ENCODE measurements at regions not wholly inside any gene's neighbourhood (a gene's known extent, or its start where the extent isn't known, plus 50 kb on each side); places are given as distances from the start of the nearest gene placed in this dataset.
"Not testable (repeated sequence)": the region's sequence is repeated elsewhere in the genome, so short reads cannot be mapped to it uniquely, and the experiment has no call there.

GRCh38 chr11:60592601-60593000 lies 77.4 kb downstream of the MS4A13 start:
- Histone ChIP-seq H3K27ac (ENCODE audit: low read length) (no peak overlapping the region), H3K4me3 (ENCODE audit: low read length) (no peak overlapping the region), H3K36me3 (ENCODE audit: control insufficient read depth, insufficient read depth, low read length) (no peaks in the 10 kb centered on the region), H3K27me3 (ENCODE audit: control insufficient read depth, insufficient read depth, low read length) (no peaks in the 10 kb centered on the region), H3K9me3 (ENCODE audit: control insufficient read depth, insufficient read depth, low read length) (no peaks in the 10 kb centered on the region), H3K4me1 (ENCODE audit: control insufficient read depth, insufficient read depth, low read length) (no peaks in the 10 kb centered on the region)
- no peak for DNase-seq (ENCODE audit: low read depth, low spot score)
- no CpG with 5 or more reads among the region's 4 CpGs for WGBS (ENCODE audit: insufficient coverage, insufficient read length)

- H3K9me3 ChIP-seq (ENCODE audit: control insufficient read depth, insufficient read depth, low read length), result no peaks in the 10 kb centered on the region
- no peaks in the 10 kb centered on the region for H3K27me3 ChIP-seq (ENCODE audit: control insufficient read depth, insufficient read depth, low read length)
- H3K4me3 ChIP-seq (ENCODE audit: low read length), result no peak overlapping the region
- no peak for DNase-seq (ENCODE audit: low read depth, low spot score)
- WGBS (ENCODE audit: insufficient coverage, insufficient read length), result no CpG with 5 or more reads among the region's 4 CpGs
- H3K36me3 ChIP-seq (ENCODE audit: control insufficient read depth, insufficient read depth, low read length), result no peaks in the 10 kb centered on the region
- H3K4me1 ChIP-seq (ENCODE audit: control insufficient read depth, insufficient read depth, low read length), result no peaks in the 10 kb centered on the region
- no peak overlapping the region for H3K27ac ChIP-seq (ENCODE audit: low read length)
Observed at GRCh38 chr11:60594998-60595642, 79.9 kb downstream of the MS4A13 start.

GRCh38 chr11:60607483-60607882 lies 91.9 kb upstream of the MS4A8 start:
- H3K27me3 ChIP-seq (ENCODE audit: control insufficient read depth, insufficient read depth, low read length), result no peaks in the 10 kb centered on the region
- H3K9me3 ChIP-seq (ENCODE audit: control insufficient read depth, insufficient read depth, low read length), result no peaks in the 10 kb centered on the region
- no peaks in the 10 kb centered on the region for H3K36me3 ChIP-seq (ENCODE audit: control insufficient read depth, insufficient read depth, low read length)
- DNase-seq (ENCODE audit: low read depth, low spot score), result no peak
- no peak overlapping the region for H3K27ac ChIP-seq (ENCODE audit: low read length)
- no peak overlapping the region for H3K4me3 ChIP-seq (ENCODE audit: low read length)
- no CpG with 5 or more reads among the region's 3 CpGs for WGBS (ENCODE audit: insufficient coverage, insufficient read length)
- H3K4me1 ChIP-seq (ENCODE audit: control insufficient read depth, insufficient read depth, low read length), result no peaks in the 10 kb centered on the region

- H3K27me3 ChIP-seq (ENCODE audit: control insufficient read depth, insufficient read depth, low read length), result no peaks in the 10 kb centered on the region
- no peaks in the 10 kb centered on the region for H3K36me3 ChIP-seq (ENCODE audit: control insufficient read depth, insufficient read depth, low read length)
- no peaks in the 10 kb centered on the region for H3K4me1 ChIP-seq (ENCODE audit: control insufficient read depth, insufficient read depth, low read length)
- H3K4me3 ChIP-seq (ENCODE audit: low read length), result no peak overlapping the region
- no peak overlapping the region for H3K27ac ChIP-seq (ENCODE audit: low read length)
- DNase-seq (ENCODE audit: low read depth, low spot score), result no peak
- no peaks in the 10 kb centered on the region for H3K9me3 ChIP-seq (ENCODE audit: control insufficient read depth, insufficient read depth, low read length)
- WGBS (ENCODE audit: insufficient coverage, insufficient read length), result 100% methylated on average over 1 of the region's 3 CpGs
Observed at GRCh38 chr11:60609632-60610031, 89.8 kb upstream of the MS4A8 start.

GRCh38 chr11:60610702-60611101 lies 88.7 kb upstream of the MS4A8 start:
- no peak overlapping the region for H3K4me3 ChIP-seq (ENCODE audit: low read length)
- WGBS (ENCODE audit: insufficient coverage, insufficient read length), result no CpG with 5 or more reads among the region's 1 CpG
- DNase-seq (ENCODE audit: low read depth, low spot score), result no peak
- no peak overlapping the region for H3K27ac ChIP-seq (ENCODE audit: low read length)
- no peaks in the 10 kb centered on the region for H3K27me3 ChIP-seq (ENCODE audit: control insufficient read depth, insufficient read depth, low read length)
- no peaks in the 10 kb centered on the region for H3K4me1 ChIP-seq (ENCODE audit: control insufficient read depth, insufficient read depth, low read length)
- H3K36me3 ChIP-seq (ENCODE audit: control insufficient read depth, insufficient read depth, low read length), result no peaks in the 10 kb centered on the region
- no peaks in the 10 kb centered on the region for H3K9me3 ChIP-seq (ENCODE audit: control insufficient read depth, insufficient read depth, low read length)

- Histone ChIP-seq H3K36me3 (ENCODE audit: control insufficient read depth, insufficient read depth, low read length) (no peaks in the 10 kb centered on the region), H3K4me3 (ENCODE audit: low read length) (no peak overlapping the region), H3K9me3 (ENCODE audit: control insufficient read depth, insufficient read depth, low read length) (no peaks in the 10 kb centered on the region), H3K4me1 (ENCODE audit: control insufficient read depth, insufficient read depth, low read length) (no peaks in the 10 kb centered on the region), H3K27ac (ENCODE audit: low read length) (no peak overlapping the region), H3K27me3 (ENCODE audit: control insufficient read depth, insufficient read depth, low read length) (no peaks in the 10 kb centered on the region)
- WGBS (ENCODE audit: insufficient coverage, insufficient read length), result no CpG with 5 or more reads among the region's 25 CpGs
- DNase-seq (ENCODE audit: low read depth, low spot score), result no peak
Observed at GRCh38 chr11:60615497-60615896, 83.9 kb upstream of the MS4A8 start.

- not testable (repeated sequence) for H3K27me3 ChIP-seq (ENCODE audit: control insufficient read depth, insufficient read depth, low read length); DNase-seq (ENCODE audit: low read depth, low spot score); H3K27ac ChIP-seq (ENCODE audit: low read length); H3K4me3 ChIP-seq (ENCODE audit: low read length); H3K36me3 ChIP-seq (ENCODE audit: control insufficient read depth, insufficient read depth, low read length); H3K4me1 ChIP-seq (ENCODE audit: control insufficient read depth, insufficient read depth, low read length); H3K9me3 ChIP-seq (ENCODE audit: control insufficient read depth, insufficient read depth, low read length)
- WGBS (ENCODE audit: insufficient coverage, insufficient read length), result no CpG with 5 or more reads among the region's 30 CpGs
Observed at GRCh38 chr11:60621940-60622339, 77.5 kb upstream of the MS4A8 start.

GRCh38 chr11:60622776-60623175 lies 76.6 kb upstream of the MS4A8 start:
- H3K27ac ChIP-seq (ENCODE audit: low read length); H3K4me1 ChIP-seq (ENCODE audit: control insufficient read depth, insufficient read depth, low read length); H3K9me3 ChIP-seq (ENCODE audit: control insufficient read depth, insufficient read depth, low read length); H3K4me3 ChIP-seq (ENCODE audit: low read length); H3K36me3 ChIP-seq (ENCODE audit: control insufficient read depth, insufficient read depth, low read length); H3K27me3 ChIP-seq (ENCODE audit: control insufficient read depth, insufficient read depth, low read length); DNase-seq (ENCODE audit: low read depth, low spot score): not testable (repeated sequence)
- WGBS (ENCODE audit: insufficient coverage, insufficient read length), result no CpG with 5 or more reads among the region's 27 CpGs

GRCh38 chr11:60625262-60625661 lies 74.2 kb upstream of the MS4A8 start:
- Histone ChIP-seq H3K4me1 (ENCODE audit: control insufficient read depth, insufficient read depth, low read length) (no peaks in the 10 kb centered on the region), H3K4me3 (ENCODE audit: low read length) (no peak overlapping the region), H3K27ac (ENCODE audit: low read length) (no peak overlapping the region), H3K36me3 (ENCODE audit: control insufficient read depth, insufficient read depth, low read length) (no peaks in the 10 kb centered on the region), H3K9me3 (ENCODE audit: control insufficient read depth, insufficient read depth, low read length) (no peaks in the 10 kb centered on the region), H3K27me3 (ENCODE audit: control insufficient read depth, insufficient read depth, low read length) (no peaks in the 10 kb centered on the region)
- peak; percentile 45 for DNase-seq (ENCODE audit: low read depth, low spot score)
- no CpG with 5 or more reads among the region's 2 CpGs for WGBS (ENCODE audit: insufficient coverage, insufficient read length)

- DNase-seq (ENCODE audit: low read depth, low spot score), result no peak
- H3K4me1 ChIP-seq (ENCODE audit: control insufficient read depth, insufficient read depth, low read length), result no peaks in the 10 kb centered on the region
- H3K36me3 ChIP-seq (ENCODE audit: control insufficient read depth, insufficient read depth, low read length), result no peaks in the 10 kb centered on the region
- H3K9me3 ChIP-seq (ENCODE audit: control insufficient read depth, insufficient read depth, low read length), result no peaks in the 10 kb centered on the region
- no peak overlapping the region for H3K27ac ChIP-seq (ENCODE audit: low read length)
- H3K27me3 ChIP-seq (ENCODE audit: control insufficient read depth, insufficient read depth, low read length), result no peaks in the 10 kb centered on the region
- no peak overlapping the region for H3K4me3 ChIP-seq (ENCODE audit: low read length)
Observed at GRCh38 chr11:60629399-60629798, 70.0 kb upstream of the MS4A8 start.

GRCh38 chr11:60631944-60632343 lies 67.5 kb upstream of the MS4A8 start:
- no peaks in the 10 kb centered on the region for H3K36me3 ChIP-seq (ENCODE audit: control insufficient read depth, insufficient read depth, low read length)
- H3K27ac ChIP-seq (ENCODE audit: low read length), result no peak overlapping the region
- no peaks in the 10 kb centered on the region for H3K4me1 ChIP-seq (ENCODE audit: control insufficient read depth, insufficient read depth, low read length)
- no peak overlapping the region for H3K4me3 ChIP-seq (ENCODE audit: low read length)
- H3K9me3 ChIP-seq (ENCODE audit: control insufficient read depth, insufficient read depth, low read length), result no peaks in the 10 kb centered on the region
- no peak for DNase-seq (ENCODE audit: low read depth, low spot score)
- no peaks in the 10 kb centered on the region for H3K27me3 ChIP-seq (ENCODE audit: control insufficient read depth, insufficient read depth, low read length)
- WGBS (ENCODE audit: insufficient coverage, insufficient read length), result no CpG with 5 or more reads among the region's 1 CpG

Data from iPS DF 6.9 (cell line).